SIG-M5 (cell line): ENCODE measurements at regions not wholly inside any gene's neighbourhood (a gene's known extent, or its start where the extent isn't known, plus 50 kb on each side); places are given as distances from the start of the nearest gene placed in this dataset.

Source experiments
- DNase-seq: peaks from one replicate; lab custom pipeline; 2025; lab: John Stamatoyannopoulos, UW

- no peak for DNase-seq
These were observed 267.2 kb downstream of the GLRX3 start for GRCh38 chr10:130403153-130404075.

GRCh38 chr10:130404476-130405055 lies 268.4 kb downstream of the GLRX3 start:
- DNase-seq, result no peak

GRCh38 chr10:130407052-130407451 lies 270.9 kb downstream of the GLRX3 start:
- no peak for DNase-seq

GRCh38 chr10:130409331-130409730 lies 273.1 kb downstream of the GLRX3 start:
- DNase-seq, result no peak

GRCh38 chr10:130409931-130410330 lies 273.7 kb downstream of the GLRX3 start:
- DNase-seq, result no peak

- DNase-seq, result no peak
These were observed 275.4 kb downstream of the GLRX3 start for GRCh38 chr10:130411496-130412085.

GRCh38 chr10:130412317-130412716 lies 276.1 kb downstream of the GLRX3 start:
- no peak for DNase-seq

- DNase-seq, result no peak
These were observed 280.4 kb downstream of the GLRX3 start for GRCh38 chr10:130416334-130417150.

GRCh38 chr10:130418731-130419130 lies 282.5 kb downstream of the GLRX3 start:
- DNase-seq, result no peak

GRCh38 chr10:130421909-130422308 lies 285.7 kb downstream of the GLRX3 start:
- DNase-seq, result no peak

- no peak for DNase-seq
These were observed 286.5 kb downstream of the GLRX3 start for GRCh38 chr10:130422366-130423324.

- no peak for DNase-seq
These were observed 287.5 kb downstream of the GLRX3 start for GRCh38 chr10:130423455-130424305.

- DNase-seq, result no peak
These were observed 288.2 kb downstream of the GLRX3 start for GRCh38 chr10:130424418-130424817.

- no peak for DNase-seq
These were observed 289.0 kb downstream of the GLRX3 start for GRCh38 chr10:130425169-130425568.

- no peak for DNase-seq
These were observed 289.8 kb downstream of the GLRX3 start for GRCh38 chr10:130425881-130426435.

- DNase-seq, result no peak
These were observed 291.1 kb downstream of the GLRX3 start for GRCh38 chr10:130427216-130427722.

- no peak for DNase-seq
These were observed 292.7 kb downstream of the GLRX3 start for GRCh38 chr10:130428936-130429335.

GRCh38 chr10:130429809-130430208 lies 293.6 kb downstream of the GLRX3 start:
- DNase-seq, result no peak

GRCh38 chr10:130430291-130430690 lies 294.1 kb downstream of the GLRX3 start:
- no peak for DNase-seq
